CD8-positive, alpha-beta memory T cell (primary cell): ENCODE measurements at regions not wholly inside any gene's neighbourhood (a gene's known extent, or its start where the extent isn't known, plus 50 kb on each side); places are given as distances from the start of the nearest gene placed in this dataset.

Source experiments
- CTCF ChIA-PET: fragments of 350-600 bp; sonication (Branson Sonifier 250); formaldehyde crosslinking; loops from one replicate; lab custom pipeline; 2021; ENCODE audit warnings: antibody characterized with exemption; lab: Charles Lee
- POLR2A ChIA-PET: fragments of 350-600 bp; sonication (Branson Sonifier 250); formaldehyde crosslinking; loops from one replicate; lab custom pipeline; 2021; ENCODE audit warnings: antibody characterized with exemption; lab: Charles Lee
- DNase-seq, 5 donors: peaks; one replicate each; pipeline versions ENCODE4 v3.0.0 to v3.0.0-alpha.2; 2020 to 2022; ENCODE audit warnings: mixed read lengths in 1 of 5
- H3K27ac ChIP-seq: one replicate; pipeline ENCODE4 v1.7.0; 2013; ENCODE audit warnings: low read depth, mild to moderate bottlenecking, low read length, moderate library complexity
- H3K27me3 ChIP-seq: 2 replicates; pipeline ENCODE4 v1.7.0; 2013; ENCODE audit warnings: low read length, mild to moderate bottlenecking; ENCODE audit not compliant: insufficient read depth, poor library complexity, severe bottlenecking
- H3K36me3 ChIP-seq: 2 replicates; pipeline ENCODE4 v1.7.0; 2013; ENCODE audit warnings: mild to moderate bottlenecking, low read length, moderate library complexity; ENCODE audit not compliant: insufficient read depth
- H3K4me1 ChIP-seq: 2 replicates; pipeline ENCODE4 v1.7.0; 2013; ENCODE audit warnings: mild to moderate bottlenecking, low read length, moderate library complexity; ENCODE audit not compliant: insufficient read depth
- H3K4me3 ChIP-seq: 2 replicates; pipeline ENCODE4 v1.7.0; 2013; ENCODE audit warnings: mild to moderate bottlenecking, low read length
- H3K9me3 ChIP-seq: 2 replicates; pipeline ENCODE4 v1.7.0; 2013; ENCODE audit warnings: mild to moderate bottlenecking, low read length
- H3K27ac Mint-ChIP-seq, 8 donors: one replicate each; pipeline ENCODE4 v1.8.0; 2020 to 2021; ENCODE audit warnings: mixed read lengths in 8 of 8, mild to moderate bottlenecking in 6 of 8, inconsistent platforms in 3 of 8, moderate library complexity in 3 of 8
- H3K27me3 Mint-ChIP-seq, 2 donors: one replicate each; pipeline ENCODE4 v1.8.0; 2020 to 2021; ENCODE audit warnings: mixed read lengths in 2 of 2, mild to moderate bottlenecking in 1 of 2, moderate library complexity in 1 of 2
- H3K36me3 Mint-ChIP-seq, 3 donors: one replicate each; pipeline ENCODE4 v1.8.0; 2020 to 2021; ENCODE audit warnings: mixed read lengths in 3 of 3, inconsistent platforms in 1 of 3, mild to moderate bottlenecking in 1 of 3
- H3K4me1 Mint-ChIP-seq, 3 donors: one replicate each; pipeline ENCODE4 v1.8.0; 2020 to 2021; ENCODE audit warnings: mixed read lengths in 3 of 3, inconsistent platforms in 1 of 3, mild to moderate bottlenecking in 1 of 3
- H3K4me3 Mint-ChIP-seq, 7 donors: one replicate each; pipeline ENCODE4 v1.8.0; 2020 to 2021; ENCODE audit warnings: mixed read lengths in 7 of 7, mild to moderate bottlenecking in 6 of 7, moderate library complexity in 4 of 7, inconsistent platforms in 2 of 7
- H3K9me3 Mint-ChIP-seq, 5 donors: one replicate each; pipeline ENCODE4 v1.8.0; 2020 to 2022; ENCODE audit warnings: mixed read lengths in 5 of 5, mild to moderate bottlenecking in 3 of 5, moderate library complexity in 2 of 5, inconsistent platforms in 1 of 5

GRCh38 chr13:61123538-61124289, 291.9 kb downstream of the PCDH20 start:
- Mint-ChIP-seq H3K36me3 (no peaks in the 10 kb centered on the region), H3K4me3 (no peak overlapping the region), H3K9me3 (peaks cover 2 to 22% (median 9%) of the 10 kb centered on the region in 5 donors), H3K4me1 (no peaks in the 10 kb centered on the region), H3K27ac (no peak overlapping the region), H3K27me3 (no peaks in the 10 kb centered on the region)
- no peaks in the 10 kb centered on the region for H3K36me3 ChIP-seq
- H3K27me3 ChIP-seq = no peaks in the 10 kb centered on the region
- H3K27ac ChIP-seq = no peak overlapping the region
- DNase-seq = no peak
- ChIA-PET POLR2A (no interaction called here), CTCF (no interaction called here)
- no peak overlapping the region for H3K4me3 ChIP-seq
- no peaks in the 10 kb centered on the region for H3K4me1 ChIP-seq
- no peaks in the 10 kb centered on the region for H3K9me3 ChIP-seq

- H3K4me3 Mint-ChIP-seq = no peak overlapping the region
- H3K9me3 ChIP-seq = no peaks in the 10 kb centered on the region
Measured at GRCh38 chr13:61113140-61113658, 302.4 kb downstream of the PCDH20 start.

GRCh38 chr13:61111529-61111928, 304.1 kb downstream of the PCDH20 start:
- Histone ChIP-seq H3K36me3 (no peaks in the 10 kb centered on the region), H3K4me3 (no peak overlapping the region), H3K4me1 (no peaks in the 10 kb centered on the region), H3K27ac (no peak overlapping the region), H3K9me3 (no peaks in the 10 kb centered on the region), H3K27me3 (no peaks in the 10 kb centered on the region)
- Mint-ChIP-seq H3K9me3 (peaks cover 0 to 16% (median 6%) of the 10 kb centered on the region in 5 donors), H3K27me3 (no peaks in the 10 kb centered on the region), H3K36me3 (no peaks in the 10 kb centered on the region), H3K4me1 (no peaks in the 10 kb centered on the region), H3K27ac (no peak overlapping the region), H3K4me3 (no peak overlapping the region)
- ChIA-PET POLR2A (no interaction called here), CTCF (no interaction called here)
- DNase-seq = no peak

More at GRCh38 chr13:61113140-61113658, 302.4 kb downstream of the PCDH20 start:
- H3K27me3 ChIP-seq = no peaks in the 10 kb centered on the region
- H3K4me3 ChIP-seq = no peak overlapping the region
- no peaks in the 10 kb centered on the region for H3K4me1 ChIP-seq
- H3K36me3 Mint-ChIP-seq = no peaks in the 10 kb centered on the region
- no peak overlapping the region for H3K27ac ChIP-seq
- H3K36me3 ChIP-seq = no peaks in the 10 kb centered on the region
- ChIA-PET POLR2A (no interaction called here), CTCF (no interaction called here)
- no peaks in the 10 kb centered on the region for H3K4me1 Mint-ChIP-seq
- DNase-seq = no peak
- H3K27ac Mint-ChIP-seq = no peak overlapping the region
- no peaks in the 10 kb centered on the region for H3K27me3 Mint-ChIP-seq
- H3K9me3 Mint-ChIP-seq = peaks cover 0 to 13% (median 8%) of the 10 kb centered on the region in 5 donors

GRCh38 chr13:61110732-61111131, 304.9 kb downstream of the PCDH20 start:
- H3K27ac Mint-ChIP-seq = no peak overlapping the region
- no peaks in the 10 kb centered on the region for H3K4me1 Mint-ChIP-seq
- no peak for DNase-seq
- no peaks in the 10 kb centered on the region for H3K27me3 Mint-ChIP-seq
- CTCF ChIA-PET = no interaction called here
- Histone ChIP-seq H3K9me3 (no peaks in the 10 kb centered on the region), H3K27me3 (no peaks in the 10 kb centered on the region), H3K27ac (no peak overlapping the region), H3K36me3 (no peaks in the 10 kb centered on the region), H3K4me1 (no peaks in the 10 kb centered on the region), H3K4me3 (no peak overlapping the region)
- H3K4me3 Mint-ChIP-seq = no peak overlapping the region
- no peaks in the 10 kb centered on the region for H3K36me3 Mint-ChIP-seq
- H3K9me3 Mint-ChIP-seq = peaks cover 0 to 15% (median 3%) of the 10 kb centered on the region in 5 donors
- POLR2A ChIA-PET = no interaction called here

- no peak overlapping the region for H3K4me3 Mint-ChIP-seq
- H3K9me3 Mint-ChIP-seq = peaks cover 0 to 10% (median 6%) of the 10 kb centered on the region in 5 donors
- CTCF ChIA-PET = no interaction called here
- no peaks in the 10 kb centered on the region for H3K36me3 Mint-ChIP-seq
- H3K27ac Mint-ChIP-seq = peak overlapping the region in 1 of 8 donors; percentile 26
- no peak overlapping the region for H3K27ac ChIP-seq
- H3K4me3 ChIP-seq = no peak overlapping the region
- H3K9me3 ChIP-seq = no peaks in the 10 kb centered on the region
- no peaks in the 10 kb centered on the region for H3K36me3 ChIP-seq
- no peaks in the 10 kb centered on the region for H3K27me3 Mint-ChIP-seq
- DNase-seq = no peak
- no peaks in the 10 kb centered on the region for H3K4me1 ChIP-seq
- H3K4me1 Mint-ChIP-seq = no peaks in the 10 kb centered on the region
- POLR2A ChIA-PET = no interaction called here
- no peaks in the 10 kb centered on the region for H3K27me3 ChIP-seq
Measured at GRCh38 chr13:61109741-61110140, 305.9 kb downstream of the PCDH20 start.

GRCh38 chr13:61107989-61108388, 307.7 kb downstream of the PCDH20 start:
- H3K4me1 ChIP-seq = no peaks in the 10 kb centered on the region
- Mint-ChIP-seq H3K9me3 (peaks cover 0 to 7% (median 6%) of the 10 kb centered on the region in 5 donors), H3K4me1 (no peaks in the 10 kb centered on the region), H3K27me3 (no peaks in the 10 kb centered on the region), H3K36me3 (no peaks in the 10 kb centered on the region), H3K4me3 (no peak overlapping the region), H3K27ac (no peak overlapping the region)
- CTCF ChIA-PET = no interaction called here
- H3K4me3 ChIP-seq = no peak overlapping the region
- no peaks in the 10 kb centered on the region for H3K9me3 ChIP-seq
- POLR2A ChIA-PET = no interaction called here
- no peak overlapping the region for H3K27ac ChIP-seq
- DNase-seq = no peak
- no peaks in the 10 kb centered on the region for H3K27me3 ChIP-seq
- H3K36me3 ChIP-seq = no peaks in the 10 kb centered on the region

GRCh38 chr13:61095885-61096284, 319.8 kb downstream of the PCDH20 start:
- Mint-ChIP-seq H3K27me3 (no peaks in the 10 kb centered on the region), H3K27ac (no peak overlapping the region), H3K9me3 (peaks cover 5 to 26% (median 13%) of the 10 kb centered on the region in 5 donors), H3K4me3 (no peak overlapping the region), H3K4me1 (no peaks in the 10 kb centered on the region), H3K36me3 (no peaks in the 10 kb centered on the region)
- Histone ChIP-seq H3K4me1 (no peaks in the 10 kb centered on the region), H3K36me3 (no peaks in the 10 kb centered on the region), H3K27ac (no peak overlapping the region), H3K27me3 (no peaks in the 10 kb centered on the region), H3K4me3 (no peak overlapping the region), H3K9me3 (no peaks in the 10 kb centered on the region)
- no peak for DNase-seq
- POLR2A ChIA-PET = no interaction called here
- CTCF ChIA-PET = no interaction called here

GRCh38 chr13:61094865-61095264, 320.8 kb downstream of the PCDH20 start:
- H3K36me3 ChIP-seq = no peaks in the 10 kb centered on the region
- ChIA-PET CTCF (no interaction called here), POLR2A (no interaction called here)
- no peak overlapping the region for H3K27ac ChIP-seq
- no peak overlapping the region for H3K27ac Mint-ChIP-seq
- no peak overlapping the region for H3K4me3 ChIP-seq
- H3K27me3 Mint-ChIP-seq = no peaks in the 10 kb centered on the region
- no peaks in the 10 kb centered on the region for H3K27me3 ChIP-seq
- H3K4me1 ChIP-seq = no peaks in the 10 kb centered on the region
- DNase-seq = no peak
- no peaks in the 10 kb centered on the region for H3K4me1 Mint-ChIP-seq
- H3K9me3 Mint-ChIP-seq = peaks cover 6 to 26% (median 13%) of the 10 kb centered on the region in 5 donors
- H3K36me3 Mint-ChIP-seq = no peaks in the 10 kb centered on the region
- no peaks in the 10 kb centered on the region for H3K9me3 ChIP-seq
- H3K4me3 Mint-ChIP-seq = no peak overlapping the region
